GM23338 (cell line): ENCODE measurements at regions not wholly inside any gene's neighbourhood (a gene's known extent, or its start where the extent isn't known, plus 50 kb on each side); places are given as distances from the start of the nearest gene placed in this dataset.
A peak's percentile ranks its signal among the peaks of the same experiment; 100 is the strongest.

Experiments
- ATAC-seq: fragments of 200-7000 bp; cut with Tn5 transposase; 3 replicates; pipeline ENCODE4 v1.9.1; 2020
- DNase-seq: peaks from one replicate; pipeline ENCODE4 v3.0.0-alpha.2; 2015; ENCODE audit warnings: low spot score
- H2AFZ ChIP-seq: fragments of 200-600 bp; sonication (generic); 2 replicates; pipeline ENCODE4 v1.8.0; 2016; ENCODE audit warnings: antibody characterized with exemption, mild to moderate bottlenecking, moderate library complexity
- H3F3A ChIP-seq: fragments of 200-600 bp; sonication (generic); replicated peaks from 2 replicates; pipeline ENCODE4 v1.8.0; 2017; ENCODE audit warnings: antibody characterized with exemption, mixed run types, low read depth
- H3K27ac ChIP-seq: fragments of 200-600 bp; sonication (generic); 2 replicates; pipeline ENCODE4 v1.6.1; 2016; ENCODE audit warnings: low read depth
- H3K27me3 ChIP-seq: fragments of 200-600 bp; sonication (generic); 2 replicates; pipeline ENCODE4 v1.8.0; 2016; ENCODE audit warnings: mild to moderate bottlenecking, mixed run types, moderate library complexity; ENCODE audit not compliant: insufficient read depth
- H3K36me3 ChIP-seq: fragments of 200-600 bp; sonication (generic); 2 replicates; pipeline ENCODE4 v1.8.0; 2016; ENCODE audit warnings: mild to moderate bottlenecking; ENCODE audit not compliant: insufficient read depth
- H3K4me1 ChIP-seq: fragments of 200-600 bp; sonication (generic); 2 replicates; pipeline ENCODE4 v1.8.0; 2016; ENCODE audit warnings: mild to moderate bottlenecking, moderate library complexity; ENCODE audit not compliant: insufficient read depth
- H3K4me2 ChIP-seq: fragments of 200-600 bp; sonication (generic); 2 replicates; pipeline ENCODE4 v1.7.1; 2017; ENCODE audit warnings: mixed run types
- H3K4me3 ChIP-seq: fragments of 200-600 bp; sonication (generic); 2 replicates; pipeline ENCODE4 v1.6.1; 2016; ENCODE audit warnings: mixed run types
- H3K79me2 ChIP-seq: fragments of 200-600 bp; sonication (generic); replicated peaks from 2 replicates; pipeline ENCODE4 v1.8.0; 2017; ENCODE audit warnings: mild to moderate bottlenecking; ENCODE audit not compliant: insufficient read depth
- H3K9me2 ChIP-seq: fragments of 200-600 bp; sonication (generic); 2 replicates; pipeline ENCODE4 v1.8.0; 2017; ENCODE audit not compliant: insufficient read depth
- H4K20me1 ChIP-seq: fragments of 200-600 bp; sonication (generic); replicated peaks from 2 replicates; pipeline ENCODE4 v1.8.0; 2017; ENCODE audit warnings: mild to moderate bottlenecking; ENCODE audit not compliant: insufficient read depth
- H3K27ac Mint-ChIP-seq: 2 replicates; pipeline ENCODE4 v1.8.0; 2020; ENCODE audit warnings: inconsistent platforms, mild to moderate bottlenecking, moderate library complexity, mixed read lengths
- H3K27me3 Mint-ChIP-seq: 3 replicates; pipeline ENCODE4 v1.8.0; 2022; ENCODE audit warnings: low read depth, mild to moderate bottlenecking, moderate library complexity, mixed read lengths, inconsistent platforms; ENCODE audit not compliant: insufficient read depth, poor library complexity
- H3K36me3 Mint-ChIP-seq: 3 replicates; pipeline ENCODE4 v1.8.0; 2021; ENCODE audit warnings: low read depth, mild to moderate bottlenecking, inconsistent platforms, moderate library complexity, mixed read lengths
- H3K4me1 Mint-ChIP-seq: 3 replicates; pipeline ENCODE4 v1.8.0; 2020; ENCODE audit warnings: mild to moderate bottlenecking, inconsistent platforms, mixed read lengths
- H3K4me3 Mint-ChIP-seq: 3 replicates; pipeline ENCODE4 v1.8.0; 2021; ENCODE audit warnings: moderate library complexity, mild to moderate bottlenecking, inconsistent platforms, mixed read lengths
- H3K9me3 Mint-ChIP-seq: 3 replicates; pipeline ENCODE4 v1.8.0; 2020; ENCODE audit warnings: moderate library complexity, mild to moderate bottlenecking, inconsistent platforms, mixed read lengths
- CREB1 ChIP-seq: fragments of 250-450 bp; sonication (Bioruptor Pico); IDR thresholded peaks from 2 replicates; pipeline ENCODE4 v1.5.0; 2020; ENCODE audit warnings: low read depth, mild to moderate bottlenecking, moderate library complexity
- CTCF ChIP-seq, 2 experiments: fragments of 200-600 bp in 1 of 2; sonication (generic) in 1 of 2; conservative IDR thresholded peaks; 2 replicates each; pipeline versions ENCODE4 v1.5.1 to v1.6.1; 2016 to 2017; ENCODE audit warnings: antibody characterized with exemption in 2 of 2, low read depth in 2 of 2, mild to moderate bottlenecking in 2 of 2, moderate library complexity in 1 of 2
- ETS1 ChIP-seq: IDR thresholded peaks from 2 replicates; pipeline ENCODE4 v1.6.1; 2016; ENCODE audit warnings: antibody characterized with exemption
- EZH2 ChIP-seq: fragments of 200-600 bp; sonication (generic); IDR thresholded peaks from one replicate; pipeline ENCODE4 v1.8.0; 2017; ENCODE audit warnings: antibody characterized with exemption, mild to moderate bottlenecking, low read depth; ENCODE audit not compliant: unreplicated experiment
- EZH2phosphoT487 ChIP-seq: fragments of 200-600 bp; sonication (generic); IDR thresholded peaks from one replicate; pipeline ENCODE4 v1.8.1; 2018; ENCODE audit warnings: antibody characterized with exemption; ENCODE audit not compliant: unreplicated experiment
- JUNB ChIP-seq: IDR thresholded peaks from one replicate; pipeline ENCODE4 v1.6.1; 2016; ENCODE audit warnings: antibody characterized with exemption; ENCODE audit not compliant: unreplicated experiment
- NANOG ChIP-seq: IDR thresholded peaks from 2 replicates; pipeline ENCODE4 v1.6.1; 2016; ENCODE audit warnings: antibody characterized with exemption, borderline replicate concordance
- POLR2AphosphoS5 ChIP-seq: IDR thresholded peaks from 2 replicates; pipeline ENCODE4 v1.6.1; 2016; ENCODE audit warnings: antibody characterized with exemption, low read depth
- REST ChIP-seq: IDR thresholded peaks from one replicate; pipeline ENCODE4 v1.6.1; 2018; ENCODE audit warnings: antibody characterized with exemption; ENCODE audit not compliant: unreplicated experiment
- STAT1 ChIP-seq: IDR thresholded peaks from one replicate; pipeline ENCODE4 v1.6.1; 2016; ENCODE audit warnings: antibody characterized with exemption; ENCODE audit not compliant: unreplicated experiment
- ZNF114 ChIP-seq: fragments of 250-450 bp; sonication (Bioruptor Pico); IDR thresholded peaks from 2 replicates; pipeline ENCODE4 v1.5.0; 2020; ENCODE audit warnings: mild to moderate bottlenecking, moderate library complexity
- ZNF331 ChIP-seq: fragments of 250-450 bp; sonication (Bioruptor Pico); IDR thresholded peaks from 2 replicates; pipeline ENCODE4 v1.5.0; 2020; ENCODE audit warnings: low read depth, mild to moderate bottlenecking, moderate library complexity
- ZNF462 ChIP-seq: fragments of 250-450 bp; sonication (Bioruptor Pico); IDR thresholded peaks from 2 replicates; pipeline ENCODE4 v1.5.0; 2020; ENCODE audit warnings: mild to moderate bottlenecking, moderate library complexity

- Histone ChIP-seq H3K9me2 (no peaks in the 10 kb centered on the region), H3K27ac (no peak overlapping the region), H3K36me3 (no peaks in the 10 kb centered on the region), H3K4me2 (no peak overlapping the region), H3K4me1 (no peaks in the 10 kb centered on the region; the same call in 1 of the 2 replicates), H3F3A (no peaks in the 10 kb centered on the region), H4K20me1 (no peaks in the 10 kb centered on the region), H3K79me2 (no peaks in the 10 kb centered on the region), H2AFZ (no peak overlapping the region), H3K4me3 (no peak overlapping the region), H3K27me3 (no peaks in the 10 kb centered on the region)
- no peak overlapping the region for H3K4me3 Mint-ChIP-seq
- DNase-seq (peak; percentile 11), ATAC-seq (peak; percentile 63)
- no peak overlapping the region for H3K27ac Mint-ChIP-seq
- H3K27me3 Mint-ChIP-seq, result peaks cover 5% of the 10 kb centered on the region
- no peaks in the 10 kb centered on the region for H3K9me3 Mint-ChIP-seq
- H3K36me3 Mint-ChIP-seq, result no peaks in the 10 kb centered on the region
- TF ChIP-seq REST, result no peak
- no peak for TF ChIP-seq ZNF462 (CRISPR knock-in tag)
- no peak for TF ChIP-seq STAT1
- TF ChIP-seq JUNB, result no peak
- no peak for TF ChIP-seq EZH2
- TF ChIP-seq ETS1, result no peak
- TF ChIP-seq CTCF (conservative IDR thresholded peaks at IDR 0.05; ENCODE audit: low read depth in 2 of 2), result no peak
- no peak for TF ChIP-seq ZNF114 (CRISPR knock-in tag)
- no peak for TF ChIP-seq EZH2phosphoT487
- TF ChIP-seq CREB1, result no peak
- no peak for TF ChIP-seq NANOG
- TF ChIP-seq POLR2AphosphoS5, result no peak
- no peak for TF ChIP-seq ZNF331
- peaks cover 5% of the 10 kb centered on the region; the same call in 2 of the 3 replicates for H3K4me1 Mint-ChIP-seq
Measured at GRCh38 chr2:18915227-18915626, 325.9 kb upstream of the NT5C1B start.
